NOMO-1 treated with dmso at 0.1 percent for 144 hours (cell line): ENCODE measurements at regions not wholly inside any gene's neighbourhood (a gene's known extent, or its start where the extent isn't known, plus 50 kb on each side); places are given as distances from the start of the nearest gene placed in this dataset.
"Not testable (repeated sequence)": the region's sequence is repeated elsewhere in the genome, so short reads cannot be mapped to it uniquely, and the experiment has no call there.

ENCODE experiments used
- DNase-seq: peaks from one replicate; lab custom pipeline; 2025; ENCODE audit not compliant: unreplicated experiment; lab: John Stamatoyannopoulos, UW

DNA sequence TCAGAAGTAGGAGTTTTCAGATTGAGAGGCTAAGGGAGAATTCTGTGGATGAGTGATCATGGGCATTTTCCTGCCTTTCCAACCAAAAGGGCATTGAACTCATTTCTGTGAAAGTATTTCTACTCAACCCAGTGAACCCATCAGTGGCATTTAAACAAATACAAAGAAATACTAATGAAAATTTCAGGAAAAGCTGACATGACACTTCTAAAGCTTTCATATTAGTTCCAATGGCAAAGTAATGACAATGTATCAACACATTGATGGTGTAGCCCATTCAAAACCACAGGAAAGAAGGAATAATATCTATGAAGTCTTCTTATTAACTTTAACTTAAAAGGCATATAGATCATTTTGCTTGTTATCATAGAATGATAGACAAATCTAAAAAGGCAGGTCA is 183.5 kb upstream of the ANXA10 start:
- no peak for DNase-seq

DNA sequence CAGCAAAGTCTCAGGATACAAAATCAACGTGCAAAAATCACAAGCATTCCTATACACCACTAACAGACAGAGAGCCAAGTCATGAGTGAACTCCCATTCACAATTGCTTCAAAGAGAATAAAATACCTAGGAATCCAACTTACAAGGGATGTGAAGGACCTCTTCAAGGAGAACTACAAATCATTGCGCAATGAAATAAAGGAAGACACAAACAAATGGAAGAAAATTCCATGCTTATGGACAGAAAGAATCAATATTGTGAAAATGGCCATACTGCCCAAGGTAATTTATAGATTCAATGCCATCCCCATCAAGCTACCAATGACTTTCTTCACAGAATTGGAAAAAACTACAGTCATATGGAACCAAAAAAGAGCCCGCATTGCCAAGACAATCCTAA is 179.8 kb upstream of the ANXA10 start:
- DNase-seq: not testable (repeated sequence)

DNA sequence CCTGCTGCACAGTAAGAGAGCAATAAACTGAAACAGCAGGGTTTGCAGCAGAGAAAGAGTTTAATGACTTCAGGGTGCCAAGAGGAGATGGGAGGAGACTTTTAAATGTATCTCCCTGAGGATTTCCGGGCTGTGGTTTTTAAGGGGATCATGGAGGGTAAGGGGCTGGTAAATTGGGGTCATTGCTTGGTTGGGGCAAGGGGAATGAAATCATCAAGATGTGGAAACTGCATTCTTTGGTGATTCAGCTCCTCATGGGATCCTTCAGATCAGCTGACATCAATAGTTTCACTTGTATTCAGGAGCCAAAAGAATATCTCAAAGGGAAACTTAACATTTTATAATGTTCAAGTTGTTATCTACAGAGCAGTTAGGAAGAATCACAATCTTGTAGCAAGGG is 174.3 kb upstream of the ANXA10 start:
- no peak for DNase-seq

DNA sequence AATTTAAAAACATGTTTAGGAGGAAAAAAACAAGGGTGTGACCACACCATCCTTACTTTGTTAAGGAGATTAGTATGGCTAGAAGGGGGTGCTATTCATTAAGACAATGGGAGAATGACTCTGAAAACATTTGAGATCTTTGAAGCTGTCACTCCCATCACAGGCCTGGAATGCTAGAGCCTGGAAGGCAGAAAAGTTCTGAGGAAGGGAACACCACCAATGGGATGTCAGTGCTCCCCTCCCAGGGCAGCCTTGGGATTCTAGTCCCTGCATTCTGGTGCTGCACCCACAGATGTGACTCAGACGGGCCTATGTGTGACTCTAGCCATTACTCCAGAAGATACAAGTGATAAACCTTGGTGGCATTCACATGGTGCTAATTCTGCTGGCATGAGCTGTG is 162.2 kb upstream of the ANXA10 start:
- no peak for DNase-seq

DNA sequence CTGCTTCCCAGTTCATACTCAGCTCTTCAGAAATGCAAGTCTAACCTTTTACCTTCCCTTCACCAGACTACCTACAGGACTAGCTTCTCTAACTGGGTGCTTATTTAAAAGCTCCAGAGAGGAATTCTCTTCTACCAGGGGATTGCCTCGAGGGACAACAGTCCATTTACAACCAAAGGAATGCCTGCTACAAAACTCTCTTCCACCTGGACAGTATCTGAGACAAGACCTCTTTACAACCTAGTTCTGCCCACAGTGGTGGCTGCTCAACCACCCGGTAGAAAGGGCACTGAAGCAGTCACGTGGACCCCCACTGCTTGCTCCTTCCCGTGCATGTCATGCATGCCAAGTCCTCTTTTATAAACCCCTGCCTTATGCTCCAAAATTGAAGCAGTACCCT is 158.1 kb upstream of the ANXA10 start:
- DNase-seq: no peak

DNA sequence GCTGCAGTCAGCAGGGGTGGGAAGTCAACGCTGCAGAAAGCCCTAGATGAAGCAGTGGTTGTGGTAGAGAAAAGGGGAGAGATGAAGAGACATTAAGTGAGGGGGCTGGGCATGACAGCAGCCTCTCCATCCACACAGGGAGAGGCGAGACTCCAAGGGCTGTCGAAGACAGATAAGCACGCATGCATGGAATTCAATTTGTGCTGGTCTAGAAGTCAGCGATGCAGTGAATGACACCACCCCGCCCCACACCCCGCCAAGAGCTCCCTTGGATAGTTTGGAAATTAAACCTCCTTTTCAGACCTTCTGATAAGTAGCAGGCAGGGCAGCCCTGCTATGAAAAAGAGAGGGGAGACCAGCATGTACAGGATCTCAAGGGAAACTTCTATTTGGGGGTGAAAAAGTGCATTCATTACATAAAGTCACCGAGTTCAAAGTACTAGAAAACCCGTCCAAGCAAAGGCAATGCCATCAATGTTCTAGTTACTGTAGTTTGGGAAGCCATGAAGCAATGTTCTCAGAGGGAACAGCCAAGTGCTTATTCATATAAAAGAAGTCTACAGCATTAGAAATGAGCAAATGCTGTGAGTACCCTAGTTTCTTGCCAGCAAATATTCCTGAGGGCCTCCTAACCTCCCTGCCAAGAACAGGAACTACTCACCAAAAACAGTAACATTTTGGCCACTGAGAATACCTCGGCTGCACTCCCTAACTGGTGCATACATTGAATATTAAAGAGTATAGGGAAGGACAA is 152.3 kb upstream of the ANXA10 start:
- DNase-seq: no peak

DNA sequence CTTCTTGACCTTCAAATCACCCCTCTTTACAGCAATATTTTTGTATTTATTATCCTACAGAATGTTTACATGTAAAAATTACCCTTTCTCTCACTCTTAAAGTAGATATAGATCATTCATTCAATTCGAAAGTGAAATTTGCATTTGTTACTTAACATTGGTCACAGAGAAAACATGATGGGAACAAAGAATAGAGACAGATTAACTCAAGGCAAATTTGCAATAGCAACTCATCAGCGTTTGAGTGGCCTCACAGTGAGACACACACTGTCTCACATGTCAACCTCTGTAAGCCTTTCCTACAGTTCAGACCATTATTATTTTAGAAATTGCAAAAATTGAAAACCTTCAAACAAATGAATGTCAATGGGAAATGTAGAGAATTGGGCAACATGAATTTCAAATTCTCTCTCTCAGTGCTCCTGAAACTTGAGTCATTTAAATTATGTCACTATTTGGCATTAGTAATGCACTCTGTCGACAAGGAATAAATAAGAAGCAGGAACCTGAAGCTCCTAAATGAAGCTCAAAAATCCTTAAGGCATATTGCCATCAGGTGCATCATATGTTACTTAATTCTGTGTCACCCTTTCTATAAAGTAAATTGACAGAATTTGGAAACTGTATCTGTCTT is 148.3 kb upstream of the ANXA10 start:
- no peak for DNase-seq

DNA sequence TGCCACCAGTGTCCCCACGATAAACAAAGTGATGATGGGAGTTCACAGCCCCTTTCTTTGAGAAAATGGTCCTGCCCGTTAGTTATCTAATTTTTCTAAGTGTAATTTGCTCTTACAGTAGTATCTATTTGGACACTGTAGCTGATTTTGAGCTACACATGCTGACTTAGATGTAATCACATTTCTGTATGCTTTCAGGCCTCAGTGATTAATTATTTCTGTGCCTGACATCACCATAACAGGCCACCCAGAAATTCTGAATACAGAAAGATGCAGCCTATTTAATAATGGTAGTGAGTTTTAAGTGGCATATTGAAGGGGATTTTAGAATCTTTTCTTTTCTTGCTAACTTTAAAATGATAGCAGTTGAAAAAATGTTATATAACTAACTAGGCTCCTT is 147.6 kb upstream of the ANXA10 start:
- no peak for DNase-seq

DNA sequence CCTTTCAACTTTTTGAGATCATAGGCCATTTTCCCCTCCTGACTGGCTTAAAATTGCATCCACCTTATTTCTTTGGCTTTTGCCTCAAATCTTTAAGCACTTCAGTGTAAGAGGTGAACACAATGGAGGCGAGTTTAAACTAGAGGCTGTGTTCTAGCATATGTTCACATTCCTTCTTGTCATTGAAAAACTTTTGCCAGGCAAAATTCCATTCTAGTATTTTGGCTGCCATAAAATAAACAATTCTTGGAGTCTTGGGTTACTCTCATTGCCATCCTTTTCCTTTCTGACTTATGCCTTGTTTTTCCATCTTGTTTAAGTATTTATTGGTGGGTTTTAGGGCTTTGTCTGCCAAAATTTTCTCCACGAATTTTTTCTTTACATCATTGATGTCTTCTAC is 137.3 kb upstream of the ANXA10 start:
- no peak for DNase-seq

DNA sequence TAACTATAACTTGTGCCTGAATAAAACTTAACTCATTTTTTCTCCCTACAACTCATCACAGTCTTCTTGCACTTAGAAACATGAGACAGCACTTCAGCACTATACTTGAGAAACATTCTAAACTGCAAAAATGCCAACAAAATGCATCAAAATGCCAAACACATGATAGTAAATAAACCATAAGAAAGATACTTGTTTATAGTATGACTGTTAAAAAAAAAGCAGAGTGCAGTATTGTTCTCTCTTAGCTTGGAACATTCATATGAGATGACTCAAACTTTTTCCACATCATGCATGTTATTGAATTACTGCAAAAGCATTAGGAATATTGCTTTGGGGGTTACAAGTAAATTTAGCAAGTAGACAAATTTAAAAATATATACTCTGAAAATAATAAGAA is 135.7 kb upstream of the ANXA10 start:
- DNase-seq: no peak

DNA sequence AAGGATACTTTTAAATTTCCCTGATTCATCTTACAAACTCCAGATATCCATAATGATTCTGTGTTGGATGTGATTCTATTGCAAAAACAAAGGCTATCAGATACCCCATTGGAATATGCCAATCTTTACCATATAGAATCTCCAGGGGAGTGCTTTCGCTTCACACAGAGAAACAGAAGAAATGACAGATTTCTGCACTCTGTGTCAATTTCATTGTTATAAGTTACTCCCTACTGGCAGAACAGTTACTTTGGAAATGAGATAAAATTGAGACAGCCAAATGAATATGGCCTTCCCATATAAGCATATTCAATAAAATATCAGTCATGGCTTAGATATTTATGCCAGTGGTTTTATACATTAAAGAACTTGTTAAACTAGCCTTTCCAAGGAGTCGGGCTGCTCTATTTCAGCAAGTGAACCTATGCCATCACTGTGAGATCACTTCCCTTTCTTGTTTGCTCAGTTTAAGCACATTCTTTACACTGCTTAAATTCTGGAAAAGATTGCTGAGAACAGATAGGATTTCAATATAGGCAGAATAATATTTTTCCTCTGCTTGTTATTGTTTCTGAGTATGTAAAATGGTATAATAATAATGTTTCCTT is 127.5 kb upstream of the ANXA10 start:
- no peak for DNase-seq

DNA sequence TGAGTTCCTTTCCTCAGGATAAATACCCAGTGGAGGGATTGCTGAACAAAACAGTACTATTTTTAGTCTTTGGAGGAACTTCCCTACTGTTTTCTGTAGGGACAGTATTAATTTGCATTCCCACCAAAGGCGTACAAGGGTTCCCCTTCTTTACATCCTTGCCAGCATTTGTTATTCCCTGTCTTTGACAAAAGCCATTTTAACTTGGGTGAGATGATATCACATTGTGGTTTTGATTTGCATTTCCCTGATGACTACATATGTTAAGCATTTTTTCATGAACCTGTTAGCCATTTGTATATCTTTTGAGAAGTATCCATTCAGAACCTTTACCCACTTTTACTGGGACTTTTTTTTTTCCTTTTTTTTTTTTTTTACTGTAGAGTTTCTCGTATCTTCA is 126.2 kb upstream of the ANXA10 start:
- DNase-seq: no peak

DNA sequence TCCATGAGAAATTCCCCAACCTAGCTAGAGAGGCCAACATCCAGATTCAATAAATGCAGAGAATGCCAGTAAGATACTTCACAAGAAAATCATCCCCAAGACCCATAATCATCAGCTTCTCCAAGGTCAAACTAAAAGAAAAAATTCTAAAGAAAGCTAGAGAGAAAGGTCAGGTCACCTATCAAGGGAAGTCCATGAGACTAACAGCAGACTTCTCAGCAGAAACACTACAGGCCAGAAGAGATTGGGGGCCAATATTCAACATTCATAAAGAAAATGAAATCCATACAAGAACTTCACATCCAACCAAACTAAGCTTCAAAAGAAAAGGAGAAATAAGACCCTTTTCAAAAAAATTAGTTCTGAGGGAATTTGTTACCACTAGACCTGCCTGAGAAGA is 118.8 kb upstream of the ANXA10 start:
- DNase-seq: no peak

DNA sequence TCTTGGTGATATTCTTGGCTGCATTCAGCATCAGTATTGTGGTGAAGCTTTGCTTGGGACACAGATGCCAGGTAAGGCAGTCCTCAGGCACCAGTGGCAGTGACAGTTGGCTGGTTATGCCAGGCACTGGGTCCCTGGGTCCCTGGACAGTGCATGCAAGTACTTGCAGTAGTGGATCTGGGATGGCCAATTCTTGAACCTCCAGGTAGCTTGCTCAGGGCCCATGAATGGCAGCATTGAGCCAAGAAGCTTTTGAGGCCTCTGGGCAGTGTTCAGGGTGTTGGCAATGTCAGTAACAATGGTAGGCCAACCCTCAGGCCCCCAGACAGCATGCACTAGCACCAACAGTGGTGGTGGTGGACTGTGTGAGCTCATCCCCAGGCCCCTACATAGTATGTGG is 106.8 kb upstream of the ANXA10 start:
- no peak for DNase-seq

DNA sequence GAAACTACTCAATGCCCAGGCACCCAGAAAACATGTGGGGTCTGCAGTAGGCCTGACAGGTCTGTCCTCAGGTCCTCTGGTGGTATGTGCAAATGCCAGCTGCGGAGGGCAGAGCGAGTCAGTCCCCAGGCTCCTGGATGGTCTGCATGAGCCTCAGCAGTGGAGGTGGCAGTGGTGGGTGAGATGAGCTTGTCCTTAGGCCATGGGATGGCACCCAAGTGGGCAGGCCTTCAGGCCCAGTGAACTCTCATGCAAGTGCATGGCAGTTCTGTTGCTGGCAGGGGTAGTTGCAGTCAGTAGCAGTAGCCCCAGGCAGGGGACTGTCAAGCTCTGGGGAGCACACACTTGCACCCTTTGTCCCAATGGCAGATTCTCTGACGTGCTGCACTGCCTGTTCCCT is 106.3 kb upstream of the ANXA10 start:
- DNase-seq: no peak

DNA sequence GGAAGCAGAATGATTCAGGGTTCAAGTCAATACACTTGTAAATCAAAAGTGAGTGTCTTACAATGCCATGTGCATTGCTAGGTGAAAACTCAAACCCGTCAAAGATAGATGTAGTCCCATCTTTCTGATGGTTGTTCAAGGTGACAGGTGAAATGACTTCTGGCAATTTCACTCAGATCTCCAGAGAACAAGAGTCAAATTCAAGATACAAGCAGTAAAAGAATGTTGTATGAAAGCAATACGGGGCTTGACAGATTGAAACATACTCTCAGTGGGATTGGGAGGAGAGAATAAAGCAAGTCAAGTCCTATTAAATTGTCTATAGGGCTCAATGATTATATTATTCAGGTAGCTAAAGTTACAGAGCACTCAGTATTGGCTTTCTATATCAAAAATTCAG is 105.1 kb upstream of the ANXA10 start:
- DNase-seq: no peak

DNA sequence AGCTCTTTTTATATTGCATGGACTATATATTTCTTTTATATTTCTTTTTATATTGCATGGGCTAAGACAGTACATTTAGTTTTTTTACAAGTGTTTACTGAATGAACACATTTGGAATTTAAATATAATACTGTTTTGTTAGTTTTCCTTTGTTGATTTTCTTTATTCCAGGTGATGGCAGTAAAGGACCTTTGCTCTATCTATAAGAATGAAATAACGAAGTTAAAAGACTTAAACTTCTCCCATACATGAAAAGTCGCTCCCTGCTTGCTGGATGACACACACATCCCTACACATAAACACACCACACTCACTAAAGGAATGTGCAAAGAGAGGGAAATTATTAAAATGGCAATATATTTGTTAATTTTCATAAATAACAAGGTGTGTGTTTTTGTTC is 102.5 kb upstream of the ANXA10 start:
- no peak for DNase-seq

DNA sequence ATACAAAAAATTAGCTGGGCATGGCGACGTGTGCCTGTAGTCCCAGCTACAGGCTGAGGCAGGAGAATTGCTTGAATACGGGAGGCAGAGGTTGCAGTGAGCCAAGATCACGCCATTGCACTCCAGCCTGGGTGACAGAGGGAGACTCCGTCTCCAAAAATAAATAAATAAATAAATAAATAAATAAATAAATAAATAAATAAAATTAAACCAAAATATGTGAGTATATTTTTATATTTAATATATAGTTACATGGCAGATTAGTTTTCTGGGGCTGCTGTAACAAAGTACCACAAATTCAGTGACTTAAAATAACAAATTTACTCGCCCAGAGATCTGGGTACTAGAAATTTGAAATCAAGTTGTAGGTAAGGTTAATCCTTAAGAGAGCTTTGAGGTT is 84.2 kb upstream of the ANXA10 start:
- not testable (repeated sequence) for DNase-seq

DNA sequence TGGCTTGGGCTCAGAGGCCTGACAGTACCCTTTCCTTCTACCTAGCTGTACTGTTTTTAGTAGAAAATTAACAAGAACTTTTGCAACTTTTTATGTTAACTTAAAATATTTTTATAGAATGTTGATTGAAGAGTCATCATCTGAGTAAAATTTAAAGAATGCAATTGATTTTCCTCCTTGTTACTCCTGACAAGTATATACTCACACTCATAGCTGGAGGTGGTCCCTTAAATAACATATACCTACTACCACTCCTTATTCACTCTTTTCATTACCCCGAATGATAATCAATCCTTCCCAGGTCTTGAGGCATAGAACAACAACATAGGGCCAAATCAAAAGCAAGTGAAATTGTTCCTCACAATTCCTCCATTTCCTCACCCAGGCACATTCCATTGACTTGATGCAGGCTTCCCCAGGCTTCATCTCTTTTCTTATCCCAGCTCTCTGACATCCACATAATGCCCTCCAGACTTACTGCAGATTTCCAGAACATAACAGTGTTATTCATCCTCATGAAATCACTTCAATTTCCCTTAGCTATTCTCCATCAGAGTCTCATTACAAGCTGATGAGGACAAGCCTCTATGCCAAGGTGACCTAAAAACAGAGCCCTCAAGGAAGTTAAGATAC is 73.2 kb upstream of the ANXA10 start:
- DNase-seq: no peak

DNA sequence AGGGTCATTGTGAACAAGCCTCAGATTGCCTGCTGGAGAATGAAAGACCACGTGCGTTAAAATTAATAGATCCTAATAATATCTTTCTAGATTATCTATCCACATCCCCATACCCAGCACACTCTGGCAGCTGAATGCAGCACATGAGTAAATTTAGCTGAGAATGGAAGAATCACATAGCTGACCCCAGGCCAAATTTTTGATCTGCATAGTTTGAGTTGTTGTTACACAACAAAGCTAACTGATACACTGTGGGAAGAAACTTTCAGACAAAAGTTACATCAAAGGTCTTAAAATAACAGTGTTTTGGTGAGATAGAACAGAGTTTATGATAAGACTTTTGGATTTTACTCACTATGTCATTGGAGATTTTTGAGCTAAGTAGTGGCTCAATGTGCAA is 72.4 kb upstream of the ANXA10 start:
- DNase-seq: no peak

DNA sequence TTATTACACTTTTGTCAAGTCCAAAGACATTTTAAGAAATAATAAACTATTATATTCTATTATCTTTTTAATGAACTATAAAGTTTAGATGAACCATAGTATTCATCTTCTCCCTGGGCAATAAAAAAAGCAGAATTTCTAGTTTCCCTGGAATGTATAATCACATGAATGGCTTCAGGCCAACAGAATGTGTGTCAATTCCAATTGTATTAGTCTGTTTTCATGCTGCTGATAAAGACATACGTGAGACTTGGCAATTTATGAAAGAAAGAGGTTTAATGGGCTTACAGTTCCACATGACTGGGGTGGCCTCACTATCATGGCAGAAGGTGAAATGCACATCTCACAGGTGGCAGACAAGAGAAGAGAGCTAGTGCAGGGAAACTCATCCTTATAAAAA is 70.7 kb upstream of the ANXA10 start:
- no peak for DNase-seq

DNA sequence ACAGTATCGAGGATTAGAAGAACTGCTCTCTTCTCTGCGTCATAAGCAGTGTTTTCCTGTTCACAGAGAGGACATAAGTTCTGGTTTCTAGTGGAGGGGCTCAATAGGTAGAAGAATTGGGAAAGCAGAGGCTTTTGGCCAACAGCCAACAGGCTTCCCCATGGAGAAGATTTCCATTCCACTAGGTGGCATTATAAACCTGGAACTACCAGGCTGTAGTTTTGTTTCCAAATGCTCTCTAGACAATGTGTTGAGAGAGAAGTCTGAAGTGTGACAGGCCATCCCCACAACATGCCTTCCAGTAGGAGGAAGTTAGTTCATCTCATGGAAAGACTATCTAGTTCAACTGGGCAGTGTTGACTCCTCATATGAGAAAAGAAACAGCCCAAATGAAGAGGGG is 63.8 kb upstream of the ANXA10 start:
- DNase-seq: no peak
